BLaER1 treated with 17β-estradiol and CSF1 and Interleukin-3, amounts not matched to agents 10 nM and 100 nM (cell line): ENCODE measurements at regions not wholly inside any gene's neighbourhood (a gene's known extent, or its start where the extent isn't known, plus 50 kb on each side); places are given as distances from the start of the nearest gene placed in this dataset.
"Not testable (repeated sequence)": the region's sequence is repeated elsewhere in the genome, so short reads cannot be mapped to it uniquely, and the experiment has no call there.

Experiments used
- H3K27ac ChIP-seq, 11 experiments: shearing (Covaris generic); formaldehyde crosslinking; 2 replicates each; pipeline ENCODE4 v1.8.1; 2022
- H3K27me3 ChIP-seq, 11 experiments: shearing (Covaris generic); formaldehyde crosslinking; 2 replicates each; pipeline ENCODE4 v1.8.1; 2022
- H3K36me3 ChIP-seq, 11 experiments: shearing (Covaris generic); formaldehyde crosslinking; 2 replicates each; pipeline ENCODE4 v1.8.1; 2022
- H3K4me1 ChIP-seq, 10 experiments: shearing (Covaris generic); formaldehyde crosslinking; 2 replicates each; pipeline ENCODE4 v1.8.1; 2022
- H3K4me2 ChIP-seq, 11 experiments: shearing (Covaris generic); formaldehyde crosslinking; 2 replicates each; pipeline ENCODE4 v1.8.1; 2022
- H3K4me3 ChIP-seq, 10 experiments: shearing (Covaris generic); formaldehyde crosslinking; 2 replicates each; pipeline ENCODE4 v1.8.1; 2022
- H3K9ac ChIP-seq, 11 experiments: shearing (Covaris generic); formaldehyde crosslinking; 2 replicates each; pipeline ENCODE4 v1.8.1; 2022
- H3K9me3 ChIP-seq, 11 experiments: shearing (Covaris generic); formaldehyde crosslinking; replicated peaks in 1 of 11; 2 replicates each; pipeline ENCODE4 v1.8.1; 2022
- H4K20me1 ChIP-seq, 11 experiments: shearing (Covaris generic); formaldehyde crosslinking; 2 replicates each; pipeline ENCODE4 v1.8.1; 2022
- Cebpa-rat ChIP-seq, 11 experiments: shearing (Covaris generic); IDR thresholded peaks; 2 replicates each; pipeline ENCODE4 v1.8.1; 2022

DNA sequence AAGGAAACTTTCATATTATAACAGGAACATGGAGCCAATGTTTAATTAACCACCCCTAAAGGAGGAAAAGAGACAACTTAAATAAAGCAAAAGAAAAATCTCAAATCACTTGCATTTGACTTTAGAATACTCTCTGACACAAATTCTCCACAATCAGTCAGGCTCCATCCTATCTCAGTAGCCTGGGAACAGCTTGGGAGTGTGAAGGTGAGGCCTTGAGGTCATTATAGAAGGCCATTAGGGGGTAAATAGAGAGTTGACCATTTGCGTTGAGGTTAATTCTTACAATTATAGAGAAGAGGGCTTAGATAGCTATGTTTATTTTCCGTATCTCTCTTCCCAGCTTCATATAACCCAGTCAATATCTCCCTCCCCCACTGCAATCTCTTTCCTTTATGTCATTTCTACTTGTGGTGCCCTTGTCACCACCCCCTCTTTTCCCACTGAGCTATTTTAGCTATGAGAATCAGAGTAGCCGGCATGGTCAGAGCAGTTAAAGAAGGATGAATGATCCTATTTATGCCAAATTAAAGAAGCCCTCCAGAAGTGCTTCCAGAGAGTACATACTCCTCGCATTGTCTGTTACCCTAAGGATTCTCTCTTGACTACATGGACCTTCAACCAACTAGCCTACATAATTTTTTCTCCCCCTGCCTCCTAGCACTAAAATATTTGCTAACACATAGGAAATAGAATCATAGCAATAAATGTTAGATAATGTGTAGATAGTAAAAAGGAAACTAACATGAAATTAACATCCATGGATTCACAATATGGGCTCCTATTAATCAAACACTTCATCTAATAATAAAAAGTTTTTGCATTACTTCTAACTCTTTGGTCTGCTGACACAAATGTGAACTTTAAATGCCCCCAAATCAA is 135.2 kb upstream of the KRR1 start:
- peaks cover 16 to 29% (median 25%) of the 10 kb centered on the region in 10 experiments for H3K4me1 ChIP-seq
- no peaks in the 10 kb centered on the region for H3K27me3 ChIP-seq
- no peak overlapping the region for H3K4me2 ChIP-seq
- no peak overlapping the region for H3K27ac ChIP-seq
- no peak for TF ChIP-seq Cebpa-rat (IDR thresholded peaks at IDR 0.05)
- no peaks in the 10 kb centered on the region for H3K9me3 ChIP-seq
- no peaks in the 10 kb centered on the region for H3K36me3 ChIP-seq
- no peaks in the 10 kb centered on the region for H4K20me1 ChIP-seq
- H3K9ac ChIP-seq: no peak overlapping the region
- no peak overlapping the region for H3K4me3 ChIP-seq

DNA sequence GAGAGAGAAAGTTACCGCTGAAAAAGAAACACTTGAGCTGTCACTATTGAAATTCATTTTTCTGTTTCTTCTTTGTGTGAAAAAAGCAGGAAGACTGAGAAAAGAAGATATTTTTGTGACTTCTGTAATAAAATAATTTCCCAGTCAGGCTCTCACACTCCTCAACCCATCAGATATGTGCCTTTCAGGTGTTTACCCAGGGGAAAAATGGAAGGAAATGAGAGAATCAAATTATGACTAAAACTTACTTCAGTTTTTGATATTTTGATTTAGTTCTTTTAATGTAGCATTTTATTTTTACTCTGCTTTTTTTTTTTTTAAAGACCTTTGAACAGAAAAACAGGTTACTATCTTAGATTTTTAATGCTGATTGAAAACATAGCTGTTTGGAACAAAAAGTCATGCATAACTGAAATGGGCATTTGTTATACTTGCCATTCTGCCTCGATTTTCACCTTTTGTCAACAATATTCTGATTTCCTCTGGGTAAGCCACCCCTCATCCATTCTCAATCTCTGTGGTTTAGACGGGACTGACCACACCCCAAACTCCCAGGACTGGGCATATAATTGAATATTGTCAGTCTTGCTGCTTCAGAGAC is 133.2 kb upstream of the KRR1 start:
- Histone ChIP-seq H3K4me3 (no peak overlapping the region), H4K20me1 (no peaks in the 10 kb centered on the region), H3K9me3 (no peaks in the 10 kb centered on the region), H3K27ac (peak overlapping the region in 2 of 11 experiments; percentile 38 to 54; a peak in 3 of 22 replicates), H3K36me3 (no peaks in the 10 kb centered on the region), H3K4me1 (peaks cover 29 to 49% (median 40%) of the 10 kb centered on the region in 10 experiments), H3K27me3 (no peaks in the 10 kb centered on the region), H3K9ac (peak overlapping the region in 1 of 11 experiments; percentile 43; a peak in 1 of 22 replicates), H3K4me2 (peak overlapping the region in 9 of 11 experiments; percentile 32 to 60 (median 51); a peak in 18 of 22 replicates)
- TF ChIP-seq Cebpa-rat (IDR thresholded peaks at IDR 0.05): no peak

DNA sequence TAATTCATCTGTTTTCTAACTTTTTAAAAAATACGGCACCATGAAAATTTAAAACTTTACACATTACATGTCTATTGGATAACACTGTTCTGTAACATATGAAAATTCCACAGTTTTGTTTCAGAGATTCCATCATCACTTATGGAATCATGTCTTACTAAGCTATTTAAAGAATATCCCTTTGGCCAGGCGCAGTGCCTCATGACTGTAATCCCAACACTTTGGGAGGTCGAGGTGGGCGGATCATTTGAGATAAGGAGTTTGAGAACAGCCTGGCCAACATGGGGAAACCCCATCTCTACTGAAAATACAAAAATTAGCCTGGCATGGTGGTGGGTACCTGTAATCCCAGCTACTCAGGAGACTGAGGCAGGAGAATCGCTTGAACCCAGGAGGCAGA is 131.7 kb upstream of the KRR1 start:
- H4K20me1 ChIP-seq, H3K27me3 ChIP-seq, H3K27ac ChIP-seq, H3K36me3 ChIP-seq, H3K9ac ChIP-seq, H3K9me3 ChIP-seq, H3K4me3 ChIP-seq: not testable (repeated sequence)
- Histone ChIP-seq H3K4me1 (peaks cover 29 to 49% (median 40%) of the 10 kb centered on the region in 10 experiments), H3K4me2 (peak overlapping the region in 1 of 11 experiments; percentile 72; a peak in 1 of 22 replicates)

DNA sequence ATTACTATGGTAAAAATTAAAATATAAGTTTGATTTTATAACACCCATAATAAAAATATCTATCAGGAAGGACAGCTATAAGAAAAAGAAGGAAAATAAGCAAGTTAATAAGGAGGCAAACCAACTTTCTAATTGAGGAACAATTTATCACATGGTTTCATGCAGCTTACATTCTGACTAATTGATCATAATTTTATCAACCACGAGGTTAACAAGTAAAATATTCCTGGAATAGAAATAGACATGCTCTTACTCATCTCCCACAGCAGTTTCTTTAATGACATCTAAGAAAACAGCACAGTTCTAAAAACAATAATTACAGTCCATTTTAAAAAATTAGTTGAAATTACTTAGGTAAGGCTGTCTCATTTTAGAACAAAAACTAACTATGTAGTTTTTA is 130.8 kb upstream of the KRR1 start:
- no peak overlapping the region for H3K4me3 ChIP-seq
- peaks cover 29 to 49% (median 40%) of the 10 kb centered on the region in 10 experiments for H3K4me1 ChIP-seq
- peak overlapping the region in 6 of 11 experiments; percentile 5 to 77 (median 72); a peak in 10 of 22 replicates for H3K4me2 ChIP-seq
- no peak overlapping the region for H3K9ac ChIP-seq
- H3K36me3 ChIP-seq: no peaks in the 10 kb centered on the region
- no peaks in the 10 kb centered on the region for H3K9me3 ChIP-seq
- no peaks in the 10 kb centered on the region for H3K27me3 ChIP-seq
- no peaks in the 10 kb centered on the region for H4K20me1 ChIP-seq
- no peak for TF ChIP-seq Cebpa-rat (IDR thresholded peaks at IDR 0.05)
- H3K27ac ChIP-seq: peak overlapping the region in 2 of 11 experiments; percentile 80 to 81; a peak in 4 of 22 replicates

DNA sequence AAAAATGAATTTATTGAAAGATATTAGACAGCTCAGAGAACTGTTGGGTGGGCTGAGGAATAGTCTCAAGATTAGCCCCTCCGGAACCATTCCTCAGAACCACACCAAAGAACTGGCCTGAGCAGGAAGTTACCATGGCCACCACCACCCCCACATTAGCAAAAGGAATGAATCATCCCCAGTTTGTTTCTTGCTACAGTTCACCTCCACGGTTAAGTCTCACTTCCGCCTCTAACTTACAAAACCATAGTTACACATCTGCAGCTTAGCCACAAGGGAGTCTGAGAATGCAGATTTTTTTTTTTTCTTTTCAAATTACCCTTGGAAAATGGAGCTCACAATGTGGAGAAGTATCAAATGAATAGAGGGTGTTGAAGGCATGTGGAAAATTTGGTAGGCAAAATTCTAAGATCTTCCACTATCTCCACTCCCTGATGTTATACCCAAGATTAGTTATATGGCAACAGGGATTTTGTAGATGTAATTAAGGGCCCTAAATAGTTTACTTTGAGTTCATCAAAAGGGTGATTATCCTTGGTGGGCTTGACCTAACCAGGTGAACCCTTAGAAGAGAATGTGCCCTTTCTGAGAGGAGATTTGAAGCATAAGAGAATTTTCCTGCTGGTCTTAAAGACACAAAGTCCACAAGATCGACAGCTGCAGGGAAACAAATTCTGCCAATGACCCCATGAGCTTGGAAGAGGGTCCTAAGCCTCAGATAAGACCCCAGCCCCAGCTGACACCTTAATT is 129.8 kb upstream of the KRR1 start:
- Histone ChIP-seq H3K9me3 (no peaks in the 10 kb centered on the region), H3K4me3 (no peak overlapping the region; a peak in 1 of 20 replicates), H3K36me3 (no peaks in the 10 kb centered on the region), H3K27ac (peak overlapping the region in 10 of 11 experiments; percentile 32 to 84 (median 73); a peak in 19 of 22 replicates), H3K4me1 (peaks cover 29 to 49% (median 40%) of the 10 kb centered on the region in 10 experiments), H3K9ac (peak overlapping the region in 6 of 11 experiments; percentile 8 to 57 (median 32); a peak in 7 of 22 replicates), H4K20me1 (no peaks in the 10 kb centered on the region), H3K27me3 (no peaks in the 10 kb centered on the region), H3K4me2 (peak overlapping the region; percentile 61 to 89 (median 76))
- no peak for TF ChIP-seq Cebpa-rat (IDR thresholded peaks at IDR 0.05)

DNA sequence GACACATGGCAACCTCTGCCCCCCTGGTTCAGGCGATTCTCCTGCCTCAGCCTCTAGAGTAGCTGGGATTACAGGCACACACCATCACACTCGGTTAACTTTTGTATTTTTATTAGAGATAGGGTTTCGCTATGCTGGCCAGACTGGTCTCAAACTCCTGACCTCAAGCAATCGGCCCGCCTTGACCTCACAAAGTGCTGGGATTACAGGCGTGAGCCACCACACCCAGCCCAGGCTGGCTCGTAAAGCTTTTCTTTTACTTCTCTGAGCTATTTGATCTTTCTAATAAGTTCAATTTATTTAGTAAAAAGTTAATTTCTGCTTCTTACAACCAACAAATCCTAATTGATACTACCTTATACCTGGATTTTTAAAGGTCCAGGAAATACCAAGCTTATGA is 127.4 kb upstream of the KRR1 start:
- no peaks in the 10 kb centered on the region for H3K9me3 ChIP-seq
- no peak overlapping the region for H3K27ac ChIP-seq
- no peak overlapping the region for H3K9ac ChIP-seq
- no peaks in the 10 kb centered on the region for H3K36me3 ChIP-seq
- H4K20me1 ChIP-seq: no peaks in the 10 kb centered on the region
- H3K4me3 ChIP-seq: no peak overlapping the region
- H3K4me2 ChIP-seq: no peak overlapping the region
- H3K27me3 ChIP-seq: no peaks in the 10 kb centered on the region
- peaks cover 27 to 49% (median 36%) of the 10 kb centered on the region in 10 experiments for H3K4me1 ChIP-seq
- no peak for TF ChIP-seq Cebpa-rat (IDR thresholded peaks at IDR 0.05)

DNA sequence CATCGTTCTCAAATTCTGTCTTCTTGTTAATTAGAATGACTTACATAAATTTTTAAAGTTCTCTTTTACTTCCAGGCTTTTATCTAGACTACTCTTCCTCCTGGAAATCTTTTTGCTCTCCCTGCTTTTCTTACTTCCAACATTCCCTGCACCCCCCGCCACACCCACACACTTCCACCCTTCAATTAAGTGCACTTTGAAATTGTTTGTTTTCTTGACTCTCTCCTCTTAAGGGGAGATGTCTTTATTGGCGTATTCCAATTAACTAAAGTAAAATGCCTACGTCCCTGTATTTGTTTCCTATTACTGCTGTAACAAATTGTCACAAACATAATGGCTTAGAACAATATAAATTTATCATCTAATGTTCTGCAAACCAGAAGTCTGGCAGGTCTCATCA is 125.2 kb upstream of the KRR1 start:
- Histone ChIP-seq H3K36me3 (no peaks in the 10 kb centered on the region), H3K27me3 (no peaks in the 10 kb centered on the region), H3K4me3 (no peak overlapping the region), H3K4me2 (no peak overlapping the region), H4K20me1 (no peaks in the 10 kb centered on the region), H3K9me3 (peaks cover 0 to 4% (median 0%) of the 10 kb centered on the region in 11 experiments; a peak in 1 of 22 replicates), H3K27ac (no peak overlapping the region), H3K4me1 (peaks cover 20 to 34% (median 25%) of the 10 kb centered on the region in 10 experiments), H3K9ac (no peak overlapping the region)
- TF ChIP-seq Cebpa-rat (IDR thresholded peaks at IDR 0.05): no peak

DNA sequence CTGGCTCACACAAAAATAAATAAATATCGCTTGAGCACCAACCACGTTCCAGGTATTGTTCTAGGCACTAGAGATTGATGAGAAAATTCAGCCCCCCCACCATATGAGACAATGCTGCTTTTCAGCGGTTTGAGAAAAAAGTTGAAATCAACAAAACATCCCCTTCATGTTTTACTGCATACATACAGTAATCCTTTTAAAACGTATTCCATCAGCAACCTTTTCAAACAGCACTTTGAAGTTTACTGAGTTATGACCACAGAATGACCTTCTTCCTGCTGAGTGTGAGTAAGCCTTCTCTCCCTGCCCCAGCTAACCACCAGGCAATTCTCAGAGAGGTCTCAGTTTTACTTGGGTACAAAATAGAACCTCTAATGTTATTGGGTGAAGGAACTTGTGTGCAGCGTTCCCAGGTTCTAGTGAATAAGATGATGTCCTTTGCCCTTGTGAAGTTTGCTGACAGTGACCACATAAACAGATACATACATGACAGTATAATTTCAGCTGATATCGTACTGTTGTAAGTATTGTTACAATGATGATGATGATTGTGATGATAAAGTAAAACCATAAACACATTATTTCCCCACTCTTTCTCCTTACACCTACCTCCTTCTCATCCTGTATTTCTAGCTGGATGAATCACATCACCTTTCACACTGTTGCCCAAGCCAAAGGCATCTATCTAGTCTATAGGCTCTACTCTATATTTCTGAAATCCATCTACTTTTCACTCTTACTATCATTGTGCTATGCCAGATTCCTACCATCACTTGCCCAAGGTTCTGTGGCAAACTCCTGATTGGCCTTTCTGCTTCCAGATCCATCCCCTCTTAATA is 124.4 kb upstream of the KRR1 start:
- H3K4me3 ChIP-seq: no peak overlapping the region
- no peaks in the 10 kb centered on the region for H3K27me3 ChIP-seq
- no peak overlapping the region for H3K9ac ChIP-seq
- H3K27ac ChIP-seq: no peak overlapping the region
- peaks cover 12 to 26% (median 17%) of the 10 kb centered on the region in 10 experiments for H3K4me1 ChIP-seq
- no peaks in the 10 kb centered on the region for H4K20me1 ChIP-seq
- H3K9me3 ChIP-seq: peaks cover 0 to 5% (median 0%) of the 10 kb centered on the region in 11 experiments; a peak in 1 of 22 replicates
- H3K36me3 ChIP-seq: no peaks in the 10 kb centered on the region
- H3K4me2 ChIP-seq: peak overlapping the region in 6 of 11 experiments; percentile 10 to 42 (median 27); a peak in 8 of 22 replicates
- no peak for TF ChIP-seq Cebpa-rat (IDR thresholded peaks at IDR 0.05)
